ENCODE measurements at regions not wholly inside any gene's neighbourhood (a gene's known extent, or its start where the extent isn't known, plus 50 kb on each side); places are given as distances from the start of the nearest gene placed in this dataset.

DNA sequence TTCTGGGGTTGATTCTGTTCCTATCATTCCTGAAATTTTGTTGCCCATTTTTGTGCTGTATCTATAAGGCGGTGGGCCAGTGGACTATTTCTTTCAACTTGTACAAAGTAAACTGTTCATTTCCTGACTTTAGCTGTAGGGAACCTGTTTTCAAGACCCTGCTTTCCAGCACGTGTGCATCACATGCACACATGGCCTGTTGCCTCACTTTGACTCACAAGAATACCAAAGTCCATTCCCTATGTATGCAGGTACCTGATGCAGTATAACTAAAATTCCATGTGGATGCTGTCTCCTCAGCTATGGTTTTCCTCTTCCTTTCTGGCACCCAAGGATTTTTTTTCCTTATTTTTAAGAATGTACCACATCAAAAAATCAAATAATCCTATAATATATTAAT is 284.1 kb upstream of the MANEA start:
- no TSS peak for BruUV-seq (replicated peaks)
- H3K9ac ChIP-seq (ENCODE audit: insufficient read depth in 1 of 2, low read depth in 2 of 2, low read length in 2 of 2) = no peak overlapping the region
- ATAC-seq (no peak), FAIRE-seq (no peak), DNase-seq (ENCODE audit: extremely low read depth in 1 of 4, low spot score in 3 of 4) (no peak)
- no peaks in the 10 kb centered on the region for H4K20me1 ChIP-seq (replicated peaks; ENCODE audit: control insufficient read depth, insufficient read depth, low read length)
- WGBS (ENCODE audit: insufficient coverage, low coverage, missing lambda C conversion rate) = 0% methylated on average over 2 of the region's 2 CpGs
- no peaks in the 10 kb centered on the region for H3K9me3 ChIP-seq (replicated peaks; ENCODE audit: control insufficient read depth, insufficient read depth, low read depth, low read length)
- H3K79me2 ChIP-seq (ENCODE audit: control insufficient read depth, insufficient read depth, low read length) = no peaks in the 10 kb centered on the region
- no peaks in the 10 kb centered on the region for H3K4me1 ChIP-seq (replicated peaks in 1 of 2; ENCODE audit: control insufficient read depth in 2 of 2, insufficient read depth in 2 of 2, low read length in 2 of 2)
- no peak overlapping the region for H3K4me2 ChIP-seq (ENCODE audit: insufficient read depth, low read length)
- H3K4me3 ChIP-seq = no peak overlapping the region
- no peaks in the 10 kb centered on the region for H3K36me3 ChIP-seq (ENCODE audit: control insufficient read depth, insufficient read depth, low read length)
- no peaks in the 10 kb centered on the region for H3K9me1 ChIP-seq (ENCODE audit: control insufficient read depth, insufficient read depth, low read length)
- no peaks in the 10 kb centered on the region for H3K27me3 ChIP-seq (ENCODE audit: control insufficient read depth in 2 of 2, insufficient read depth in 2 of 2, low read length in 2 of 2)
- ChIA-PET CTCF (ENCODE audit: low intra/inter-chr PET ratio) (no interaction called here), POLR2A (no interaction called here)
- H2AFZ ChIP-seq (ENCODE audit: low read depth, low read length) = no peak overlapping the region
- in situ Hi-C loops (cut with MboI) (no loop called here), intact Hi-C loops (cut with micrococcal nuclease) (no loop called here)
- H3K27ac ChIP-seq (ENCODE audit: extremely low read depth, low read depth, low read length) = no peak overlapping the region
- no peak for TF ChIP-seq CEBPG (CRISPR knock-in tag; IDR thresholded peaks at IDR 0.05)
- no peak for TF ChIP-seq CEBPG (tag; conservative IDR thresholded peaks at IDR 0.05 in 1 of 2, IDR thresholded peaks at IDR 0.05 in 1 of 2)
- no peak for TF ChIP-seq KLF10 (CRISPR knock-in tag; IDR thresholded peaks at IDR 0.05)
- TF ChIP-seq, protein P1, sequence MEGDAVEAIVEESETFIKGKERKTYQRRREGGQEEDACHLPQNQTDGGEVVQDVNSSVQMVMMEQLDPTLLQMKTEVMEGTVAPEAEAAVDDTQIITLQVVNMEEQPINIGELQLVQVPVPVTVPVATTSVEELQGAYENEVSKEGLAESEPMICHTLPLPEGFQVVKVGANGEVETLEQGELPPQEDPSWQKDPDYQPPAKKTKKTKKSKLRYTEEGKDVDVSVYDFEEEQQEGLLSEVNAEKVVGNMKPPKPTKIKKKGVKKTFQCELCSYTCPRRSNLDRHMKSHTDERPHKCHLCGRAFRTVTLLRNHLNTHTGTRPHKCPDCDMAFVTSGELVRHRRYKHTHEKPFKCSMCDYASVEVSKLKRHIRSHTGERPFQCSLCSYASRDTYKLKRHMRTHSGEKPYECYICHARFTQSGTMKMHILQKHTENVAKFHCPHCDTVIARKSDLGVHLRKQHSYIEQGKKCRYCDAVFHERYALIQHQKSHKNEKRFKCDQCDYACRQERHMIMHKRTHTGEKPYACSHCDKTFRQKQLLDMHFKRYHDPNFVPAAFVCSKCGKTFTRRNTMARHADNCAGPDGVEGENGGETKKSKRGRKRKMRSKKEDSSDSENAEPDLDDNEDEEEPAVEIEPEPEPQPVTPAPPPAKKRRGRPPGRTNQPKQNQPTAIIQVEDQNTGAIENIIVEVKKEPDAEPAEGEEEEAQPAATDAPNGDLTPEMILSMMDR (IDR thresholded peaks at IDR 0.05 in 2 of 3, conservative IDR thresholded peaks at IDR 0.05 in 1 of 3; ENCODE audit: insufficient read depth in 2 of 3, low read depth in 1 of 3, low read length in 3 of 3) = no peak
- TF ChIP-seq MEF2A (IDR thresholded peaks at IDR 0.05; ENCODE audit: control insufficient read depth, low read depth, low read length) = no peak
- no peak for TF ChIP-seq SNIP1 (IDR thresholded peaks at IDR 0.05; ENCODE audit: low read depth)
- TF ChIP-seq TCF7L2 (IDR thresholded peaks at IDR 0.05; ENCODE audit: low read depth, low read length) = no peak
- TF ChIP-seq ZNF12 (CRISPR knock-in tag; IDR thresholded peaks at IDR 0.05) = no peak
- no peak for TF ChIP-seq HSF4 (CRISPR knock-in tag; IDR thresholded peaks at IDR 0.05; ENCODE audit: borderline replicate concordance)
- TF ChIP-seq GTF2A2 (tag; IDR thresholded peaks at IDR 0.05) = no peak
- no peak for TF ChIP-seq HDAC1 (IDR thresholded peaks at IDR 0.05)
- no peak for TF ChIP-seq ZNF146 (CRISPR knock-in tag; IDR thresholded peaks at IDR 0.05; ENCODE audit: unreplicated experiment)
- TF ChIP-seq FOXA3 (CRISPR knock-in tag; conservative IDR thresholded peaks at IDR 0.05 in 1 of 2, IDR thresholded peaks at IDR 0.05 in 1 of 2) = no peak
- TF ChIP-seq RBBP5 (IDR thresholded peaks at IDR 0.05; ENCODE audit: borderline replicate concordance, insufficient read depth, low read length, poor library complexity, severe bottlenecking) = no peak
- TF ChIP-seq HOXB6 (CRISPR knock-in tag; IDR thresholded peaks at IDR 0.05; ENCODE audit: borderline replicate concordance) = no peak
- TF ChIP-seq, protein P2, sequence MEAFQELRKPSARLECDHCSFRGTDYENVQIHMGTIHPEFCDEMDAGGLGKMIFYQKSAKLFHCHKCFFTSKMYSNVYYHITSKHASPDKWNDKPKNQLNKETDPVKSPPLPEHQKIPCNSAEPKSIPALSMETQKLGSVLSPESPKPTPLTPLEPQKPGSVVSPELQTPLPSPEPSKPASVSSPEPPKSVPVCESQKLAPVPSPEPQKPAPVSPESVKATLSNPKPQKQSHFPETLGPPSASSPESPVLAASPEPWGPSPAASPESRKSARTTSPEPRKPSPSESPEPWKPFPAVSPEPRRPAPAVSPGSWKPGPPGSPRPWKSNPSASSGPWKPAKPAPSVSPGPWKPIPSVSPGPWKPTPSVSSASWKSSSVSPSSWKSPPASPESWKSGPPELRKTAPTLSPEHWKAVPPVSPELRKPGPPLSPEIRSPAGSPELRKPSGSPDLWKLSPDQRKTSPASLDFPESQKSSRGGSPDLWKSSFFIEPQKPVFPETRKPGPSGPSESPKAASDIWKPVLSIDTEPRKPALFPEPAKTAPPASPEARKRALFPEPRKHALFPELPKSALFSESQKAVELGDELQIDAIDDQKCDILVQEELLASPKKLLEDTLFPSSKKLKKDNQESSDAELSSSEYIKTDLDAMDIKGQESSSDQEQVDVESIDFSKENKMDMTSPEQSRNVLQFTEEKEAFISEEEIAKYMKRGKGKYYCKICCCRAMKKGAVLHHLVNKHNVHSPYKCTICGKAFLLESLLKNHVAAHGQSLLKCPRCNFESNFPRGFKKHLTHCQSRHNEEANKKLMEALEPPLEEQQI (IDR thresholded peaks at IDR 0.05) = no peak
- TF ChIP-seq POLR2AphosphoS2 (IDR thresholded peaks at IDR 0.05; ENCODE audit: low read length) = no peak
